Non-pigmented ciliary epithelial cell (primary cell): ENCODE measurements at regions not wholly inside any gene's neighbourhood (a gene's known extent, or its start where the extent isn't known, plus 50 kb on each side); places are given as distances from the start of the nearest gene placed in this dataset.
A peak's percentile ranks its signal among the peaks of the same experiment; 100 is the strongest.

Source experiments
- DNase-seq: peaks from one replicate; pipeline ENCODE4 v3.0.0-alpha.2; 2010; ENCODE audit warnings: low read depth

DNA sequence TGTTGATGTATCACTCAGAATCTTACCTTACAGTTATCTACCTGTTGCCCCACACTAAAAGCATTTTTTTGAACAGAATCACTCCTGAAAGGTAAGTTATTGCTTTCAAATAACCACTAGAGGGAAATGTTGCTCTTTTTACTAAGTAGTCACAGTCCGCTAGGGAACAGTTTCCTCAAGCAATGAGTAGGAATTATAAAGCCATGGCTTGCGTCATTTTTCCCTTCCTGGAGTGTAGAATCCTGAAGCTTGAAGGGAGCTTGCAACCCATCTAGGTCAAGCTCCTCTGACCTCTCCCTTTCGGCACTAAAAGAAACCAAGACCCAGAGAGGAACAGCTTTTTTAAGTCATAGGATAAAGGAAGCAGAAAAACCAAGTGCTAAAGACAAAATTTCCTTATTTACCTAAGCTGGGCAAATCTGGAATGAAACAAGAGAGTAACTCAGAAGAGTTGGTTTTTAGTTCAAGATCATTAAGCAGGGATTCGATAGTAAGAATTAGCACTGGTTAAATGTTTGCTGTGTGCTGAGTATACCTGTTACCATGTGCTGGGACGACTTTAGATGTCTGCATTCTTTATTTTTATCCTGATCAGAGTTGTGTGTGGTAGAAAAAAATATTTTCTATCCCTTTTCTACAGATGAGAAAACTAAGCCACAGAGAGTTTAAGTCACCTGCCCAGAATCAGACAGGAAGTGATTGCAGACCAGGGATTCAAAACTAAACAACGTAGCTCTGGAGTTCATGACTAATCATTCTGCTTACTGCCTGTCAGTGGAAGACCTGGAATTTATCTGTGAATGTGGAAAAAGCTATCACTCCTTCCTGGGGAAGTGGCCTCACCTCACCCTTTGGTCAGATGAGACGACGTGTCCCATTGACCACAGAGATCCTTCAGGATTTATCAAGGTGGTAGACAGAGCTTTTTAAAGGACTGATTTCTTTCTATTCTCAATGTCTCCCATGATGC is 631.5 kb downstream of the RAB28 start:
- peak; percentile 31 for DNase-seq

DNA sequence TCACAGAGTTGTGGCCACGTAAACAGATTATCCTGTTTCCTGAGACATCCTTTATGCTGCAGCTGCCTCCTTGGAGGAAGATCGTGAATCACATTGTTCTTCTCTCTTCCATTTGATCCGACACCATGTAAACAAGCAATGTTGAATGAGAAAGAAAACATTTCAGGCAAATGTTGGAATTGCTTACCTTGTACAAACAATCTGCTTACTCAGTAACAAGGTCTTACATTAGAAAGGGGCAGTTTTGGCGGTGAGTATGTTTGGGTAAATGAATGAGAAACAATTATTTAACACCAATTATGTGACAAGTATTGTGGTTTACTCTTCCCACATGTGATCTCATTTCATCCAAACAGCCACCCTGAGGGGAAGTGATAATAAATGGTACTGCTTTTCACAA is 637.8 kb downstream of the RAB28 start:
- DNase-seq: no peak

DNA sequence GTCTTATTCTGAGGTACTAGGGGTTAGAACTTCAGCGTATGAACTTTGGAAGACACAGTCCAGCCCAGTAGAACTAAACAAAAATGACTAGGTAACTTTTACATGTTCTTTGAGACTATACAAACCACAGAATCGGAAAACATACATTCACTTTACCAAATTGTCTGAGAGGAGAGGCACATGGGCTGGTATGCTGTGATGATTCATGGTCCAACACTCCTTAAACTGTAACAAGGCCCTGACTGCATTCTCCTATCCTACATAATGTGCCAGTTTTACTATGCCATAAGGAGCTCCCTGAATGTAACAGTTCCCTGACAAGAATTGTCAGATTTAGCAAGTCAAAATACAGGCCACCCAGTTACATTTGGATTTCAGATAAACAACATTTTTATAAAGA is 640.0 kb downstream of the RAB28 start:
- no peak for DNase-seq

DNA sequence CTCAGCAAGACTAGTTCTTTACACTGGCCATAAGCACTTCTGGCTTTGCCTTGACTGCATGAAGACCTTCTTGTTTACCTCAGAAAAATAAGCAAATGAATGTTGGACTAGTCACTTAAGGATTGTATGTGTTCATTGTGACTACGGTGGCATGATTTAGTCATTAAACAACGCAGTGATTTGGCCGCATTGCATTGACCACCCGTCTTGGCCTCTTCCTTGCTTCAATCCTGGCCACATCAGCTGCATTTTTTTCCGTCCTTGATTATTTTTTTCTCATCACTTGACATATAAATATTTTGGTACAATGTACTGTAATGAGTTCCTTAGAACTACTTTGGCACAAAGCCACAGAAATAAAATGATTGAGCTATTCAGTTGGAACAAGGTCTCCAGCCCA is 656.2 kb downstream of the RAB28 start:
- DNase-seq: no peak

DNA sequence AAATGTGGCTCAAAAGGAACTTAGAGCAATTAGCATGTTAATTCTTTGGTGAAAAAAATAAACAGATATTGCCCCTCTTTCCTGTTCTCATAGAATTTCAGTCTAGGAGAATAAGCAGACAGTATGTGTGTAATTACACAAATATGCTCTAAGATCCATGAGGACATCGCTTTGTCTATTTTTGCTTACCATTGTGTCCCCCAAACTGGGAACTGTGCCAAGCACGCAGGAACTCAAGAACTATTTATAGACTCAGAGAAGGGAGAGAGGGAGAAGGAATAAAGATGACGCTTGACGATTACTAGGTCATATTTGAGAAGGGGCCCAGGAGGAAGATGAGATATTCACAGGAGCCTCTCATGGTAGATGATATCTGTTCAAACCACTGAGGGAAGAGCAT is 692.6 kb downstream of the RAB28 start:
- peak; percentile 14 for DNase-seq

DNA sequence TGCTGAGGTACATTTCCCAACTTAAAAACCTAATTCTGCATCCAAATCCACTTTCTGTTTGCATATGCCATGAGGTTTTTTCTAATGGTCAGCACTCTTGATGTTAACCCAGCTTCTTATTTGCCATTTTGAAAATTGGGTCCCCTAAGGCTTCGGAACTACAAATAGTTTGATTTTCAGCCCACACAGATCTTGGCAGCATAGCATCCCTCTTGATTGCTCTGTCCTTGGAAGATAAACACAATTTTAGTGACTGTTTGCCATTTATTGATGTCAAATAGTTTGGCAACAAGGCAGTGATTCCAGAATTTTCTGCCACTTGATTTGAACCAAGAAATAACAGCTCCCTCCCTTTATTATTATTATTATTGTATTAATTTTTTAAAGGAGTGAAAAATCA is 696.9 kb downstream of the RAB28 start:
- DNase-seq: no peak

DNA sequence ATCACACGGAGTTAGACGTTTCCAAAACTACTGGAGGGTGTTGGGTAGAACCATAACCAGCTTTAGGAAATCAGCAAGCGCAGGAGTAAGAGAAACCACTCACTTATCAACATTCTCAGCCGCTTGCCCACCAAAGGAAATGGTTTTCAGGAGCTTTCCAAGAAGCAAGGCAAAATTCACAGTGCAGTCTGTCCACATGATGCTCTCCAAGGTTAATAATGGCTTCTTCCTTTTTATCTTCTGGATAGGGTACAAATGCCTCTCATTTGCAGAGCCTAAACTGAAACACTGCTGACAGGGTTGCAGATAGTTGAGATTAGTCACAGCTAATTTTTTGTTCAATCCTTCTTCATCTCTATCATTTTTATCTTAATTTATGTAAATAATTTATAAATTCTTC is 705.4 kb downstream of the RAB28 start:
- no peak for DNase-seq

DNA sequence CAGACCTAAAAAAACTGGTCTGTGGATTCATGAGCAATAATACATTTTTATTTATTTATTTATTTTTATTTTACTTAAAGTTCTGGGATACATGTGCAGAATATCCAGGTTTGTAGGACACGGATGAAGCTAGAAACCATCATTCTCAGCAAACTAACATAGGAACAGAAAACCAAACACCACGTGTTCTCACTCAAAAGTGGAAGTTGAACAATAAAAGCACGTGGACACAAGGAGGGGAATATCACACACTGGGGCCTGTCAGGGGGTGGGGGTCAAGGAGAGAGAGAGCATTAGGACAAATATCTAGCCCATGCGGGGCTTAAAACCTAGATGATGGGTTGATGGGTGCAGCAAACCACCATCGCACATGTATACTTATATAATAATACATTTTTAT is 705.9 kb downstream of the RAB28 start:
- DNase-seq: no peak

DNA sequence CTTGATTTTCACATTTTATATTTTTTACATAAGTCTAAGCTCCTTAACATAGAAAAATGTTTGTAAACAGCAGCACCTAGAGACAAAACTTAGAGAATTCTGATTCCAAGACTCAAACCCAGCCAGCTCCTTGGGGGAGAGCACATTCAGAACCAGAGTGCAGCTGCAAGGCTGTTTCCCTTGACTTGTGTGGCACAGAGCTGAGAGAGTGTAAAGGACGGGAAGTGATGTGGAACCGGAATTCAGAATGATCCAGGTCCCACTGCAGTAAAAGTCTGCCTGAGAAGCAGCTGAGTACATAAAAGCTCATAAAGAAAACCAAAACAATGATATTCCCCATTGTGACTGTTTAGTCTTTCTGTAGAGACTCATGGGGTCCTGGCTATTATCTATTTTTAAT is 713.8 kb downstream of the RAB28 start:
- no peak for DNase-seq

DNA sequence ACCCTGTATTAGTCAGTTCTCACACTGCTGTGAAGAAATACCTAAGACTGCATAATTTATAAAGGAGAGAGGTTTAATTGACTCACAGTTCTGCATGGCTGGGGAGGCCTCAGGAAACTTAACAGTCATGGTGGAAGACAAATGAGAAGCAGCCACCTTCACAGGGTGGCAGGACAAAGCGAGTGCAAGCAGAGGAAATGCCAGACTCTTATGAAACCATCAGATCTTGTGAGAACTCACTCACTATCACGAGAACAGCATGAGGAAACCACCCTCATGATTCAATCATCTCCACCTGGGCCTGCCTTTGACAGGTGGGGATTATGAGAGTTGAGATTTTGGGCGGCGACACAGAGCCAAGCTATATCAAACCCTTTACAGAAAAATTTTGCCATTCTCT is 722.4 kb downstream of the RAB28 start:
- DNase-seq: no peak

DNA sequence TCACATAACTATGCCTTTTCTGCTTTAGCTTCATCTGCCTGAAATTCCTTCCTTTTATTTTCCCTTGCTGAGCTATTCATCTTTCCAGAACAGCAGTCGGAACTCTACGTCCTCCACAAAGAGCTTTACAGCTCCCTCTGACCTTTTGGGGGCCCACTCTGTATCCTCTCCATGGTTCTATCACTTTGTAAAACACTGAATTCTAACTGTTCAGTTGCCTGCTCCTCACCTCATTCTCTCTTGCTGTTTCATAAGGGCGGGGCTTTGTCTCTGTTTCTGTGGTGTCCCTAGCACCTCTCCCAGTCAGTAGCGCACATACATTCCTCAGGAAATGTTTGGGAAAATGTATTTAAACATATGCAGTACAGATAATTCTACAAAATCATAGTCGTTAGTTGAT is 737.0 kb downstream of the RAB28 start:
- DNase-seq: no peak

DNA sequence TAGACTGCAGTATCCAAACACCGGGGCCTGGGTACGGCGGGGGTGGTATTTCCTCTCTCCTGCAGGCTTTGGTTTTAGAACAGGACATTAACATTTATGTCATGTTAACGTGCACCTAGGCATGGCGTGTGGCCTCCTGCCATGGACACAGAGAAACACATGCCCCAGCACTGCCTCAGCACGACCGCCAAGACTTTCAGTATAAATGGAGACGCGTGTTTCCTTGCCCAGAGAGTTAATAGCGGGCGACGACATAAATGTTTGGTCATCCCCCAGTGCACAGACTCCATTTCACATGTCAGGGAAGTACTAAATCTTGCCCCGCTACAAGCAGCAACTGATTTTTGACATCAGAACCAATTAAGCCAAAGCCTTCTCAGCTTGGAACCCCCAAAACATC is 737.9 kb downstream of the RAB28 start:
- no peak for DNase-seq

DNA sequence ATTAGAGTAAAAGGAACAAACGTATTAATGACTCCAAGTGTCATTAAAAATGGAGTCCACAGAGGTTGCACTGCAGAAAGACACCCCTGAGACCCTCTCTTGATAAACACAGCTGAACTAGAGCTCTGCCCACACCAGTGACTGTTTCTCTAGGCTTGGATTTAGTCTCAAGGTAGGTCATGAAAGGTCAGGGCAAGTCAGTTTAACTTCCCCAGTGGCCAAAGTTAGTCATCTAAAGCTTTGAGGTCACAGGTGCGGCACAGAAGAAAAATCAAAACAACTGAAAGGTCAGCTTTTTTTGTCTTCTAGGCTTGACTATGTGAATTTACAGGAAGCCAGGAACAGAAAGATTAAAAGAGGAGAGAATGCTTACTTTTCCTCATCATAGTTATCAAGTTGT is 749.6 kb downstream of the RAB28 start:
- no peak for DNase-seq

DNA sequence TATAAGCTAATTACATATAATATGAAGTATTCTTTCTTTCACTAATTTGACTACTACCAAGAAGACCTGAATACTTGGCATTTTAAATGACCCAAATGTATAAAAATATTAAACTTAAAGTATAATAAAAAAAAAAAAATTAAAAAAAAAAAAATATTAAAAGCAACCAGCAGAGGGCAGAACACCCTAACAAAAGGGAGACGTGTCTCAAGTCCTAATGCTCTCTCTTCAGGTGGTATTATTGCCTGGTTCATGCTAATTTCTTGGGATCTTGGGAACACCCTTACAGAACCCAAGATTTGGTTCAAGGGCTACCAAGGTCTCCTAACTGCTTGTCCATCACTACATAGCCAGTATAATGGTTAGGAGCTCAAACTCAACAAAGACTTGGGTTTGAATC is 754.8 kb downstream of the RAB28 start:
- DNase-seq: no peak

DNA sequence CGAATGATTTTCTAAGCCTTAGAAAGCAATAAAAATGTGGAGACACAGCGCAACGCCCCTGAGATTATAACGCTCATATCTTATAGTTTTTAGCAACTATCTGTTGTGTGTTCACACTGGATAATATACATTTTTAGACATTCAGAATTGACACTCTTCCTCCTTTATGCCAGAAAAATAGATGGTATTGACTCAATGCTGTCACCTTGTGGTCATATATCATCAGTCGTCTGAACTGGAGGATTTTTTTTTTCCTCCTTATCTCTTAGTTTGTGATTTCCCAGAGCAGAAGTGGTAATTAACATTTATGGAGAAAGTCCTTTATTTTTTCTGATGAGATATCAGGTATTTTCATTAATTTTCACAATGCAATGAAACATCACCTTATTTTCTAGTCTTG is 759.6 kb downstream of the RAB28 start:
- DNase-seq: no peak

DNA sequence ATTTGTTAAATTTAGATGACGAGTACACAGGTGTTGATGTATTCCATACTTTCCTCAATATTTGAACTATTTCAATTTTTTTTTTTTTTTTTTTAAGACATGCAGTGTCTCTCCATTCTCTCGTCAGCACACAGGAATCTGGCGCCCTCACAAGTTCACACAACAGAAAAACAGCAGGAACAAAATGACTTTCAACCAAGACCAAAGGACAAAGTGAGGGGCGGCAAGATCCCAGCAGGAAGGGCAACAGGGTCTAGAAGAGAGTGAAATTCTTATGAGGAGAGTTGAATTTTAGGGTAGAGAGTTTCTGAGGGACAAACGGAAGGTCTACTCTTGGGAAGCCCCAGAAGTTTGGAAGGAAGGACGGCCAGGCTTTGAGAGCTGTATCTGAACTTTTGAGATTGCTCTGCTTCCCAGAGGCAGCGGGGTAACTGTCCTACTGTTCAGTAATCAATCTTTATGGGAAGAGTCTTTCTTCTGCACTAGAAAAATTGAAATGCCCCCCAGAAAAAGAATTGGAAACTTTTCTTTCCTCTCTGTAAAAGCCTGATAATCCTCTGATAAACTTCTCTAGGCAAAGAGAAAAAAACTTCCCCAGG is 760.2 kb downstream of the RAB28 start:
- DNase-seq: no peak

DNA sequence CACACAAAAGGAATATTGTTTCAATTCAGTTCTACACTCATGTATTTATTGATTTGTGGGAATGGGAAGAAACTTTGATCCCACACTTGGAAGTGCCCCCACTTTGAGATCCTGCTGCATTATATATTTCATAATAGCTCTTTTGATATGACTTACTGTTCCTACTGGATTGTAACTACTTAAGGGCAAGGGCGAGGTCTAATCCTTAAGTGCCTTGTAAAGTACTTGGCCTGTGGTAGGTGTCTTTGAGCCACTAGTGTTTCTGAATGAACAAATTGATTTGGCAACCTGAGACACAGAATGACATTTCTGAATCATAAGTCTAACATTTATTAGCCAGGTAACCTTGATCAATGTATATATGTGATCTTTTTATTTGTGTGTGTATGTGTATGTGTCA is 767.2 kb downstream of the RAB28 start:
- DNase-seq: no peak

DNA sequence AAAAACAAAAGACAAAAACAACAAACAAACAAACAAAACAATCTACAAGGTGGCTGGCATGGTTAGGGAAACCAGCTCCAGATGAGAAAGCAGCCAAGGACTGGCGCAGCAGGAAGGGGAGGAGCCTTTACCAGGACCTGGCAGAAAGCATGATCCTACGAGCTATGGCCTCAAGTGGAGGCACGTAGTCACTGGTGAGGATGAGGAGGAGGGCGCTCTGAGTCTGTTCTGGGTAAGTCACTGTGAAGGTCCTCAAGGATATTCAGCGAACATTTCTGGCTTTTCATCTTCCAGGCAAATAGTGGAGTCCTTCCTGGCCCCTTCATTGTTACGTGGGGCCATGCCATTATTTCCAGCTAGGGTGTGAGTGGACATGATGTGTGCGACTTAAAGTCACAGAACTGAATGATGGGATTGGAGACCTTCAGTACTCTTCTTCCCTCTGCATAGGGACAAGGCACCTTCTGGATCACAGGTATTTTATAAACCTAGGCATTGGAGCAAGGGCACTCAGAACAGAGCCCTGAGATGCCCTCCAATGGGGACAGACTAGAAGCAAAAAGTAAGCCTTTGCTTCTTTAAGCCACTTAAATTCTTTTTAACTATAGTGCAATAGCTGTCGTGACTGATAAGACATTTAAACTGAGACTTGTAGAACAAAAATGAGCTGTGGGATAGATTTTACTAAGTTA is 771.3 kb downstream of the RAB28 start:
- no peak for DNase-seq

DNA sequence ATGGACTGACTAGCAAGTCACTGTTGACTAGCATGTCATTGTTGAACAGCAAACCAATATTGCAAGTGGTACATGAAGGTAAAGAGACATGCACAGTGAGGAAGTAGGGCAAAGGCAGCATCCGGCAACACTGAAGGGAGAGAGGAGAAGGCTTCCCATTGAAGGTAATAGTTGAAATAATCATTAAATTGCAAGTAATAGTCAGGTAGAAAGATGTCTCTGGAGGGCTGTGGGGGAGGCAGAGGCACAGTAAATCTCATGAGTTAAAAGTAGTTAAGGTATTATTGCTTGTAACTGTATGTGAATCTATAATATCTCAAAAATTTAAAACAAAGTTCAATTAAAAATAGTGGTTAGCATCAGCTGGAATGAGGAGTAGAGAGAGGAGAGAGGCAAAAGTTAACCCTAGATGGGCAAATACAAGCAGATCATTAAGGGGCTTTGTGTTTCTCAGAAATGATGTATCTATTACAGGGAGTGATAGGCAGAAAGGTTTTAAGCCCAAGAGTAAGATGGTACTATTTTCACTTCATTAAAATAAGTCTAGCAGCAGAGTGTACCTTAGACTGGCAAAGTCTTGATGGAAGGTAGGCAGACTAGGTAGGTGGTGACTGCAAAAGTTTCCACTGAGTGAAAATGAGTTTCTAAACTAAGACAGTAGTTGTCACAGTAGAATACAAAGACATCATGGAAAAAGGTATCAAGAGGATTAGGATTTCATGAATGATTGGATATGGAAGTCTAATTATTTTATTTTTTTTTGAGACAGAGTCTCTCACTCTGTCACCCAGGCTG is 776.6 kb downstream of the RAB28 start:
- DNase-seq: no peak

DNA sequence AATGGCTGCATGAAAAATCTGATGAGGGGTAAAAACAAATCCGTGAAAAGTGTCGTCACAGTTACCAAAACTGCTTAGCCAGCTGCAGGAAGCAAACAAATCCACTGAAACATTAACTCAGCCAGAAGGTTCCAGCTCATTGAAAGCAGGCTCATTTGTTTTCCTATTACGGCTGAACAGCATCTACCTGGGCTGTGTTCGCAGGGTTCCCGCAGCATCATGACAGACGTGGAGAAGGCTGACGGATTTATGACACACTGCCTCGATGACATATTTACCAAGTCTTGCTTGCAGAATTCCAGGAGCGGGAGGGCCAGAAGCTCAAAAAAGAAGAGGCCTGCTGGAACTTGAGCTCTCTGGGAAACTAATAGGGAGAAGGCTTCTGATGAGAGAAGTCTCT is 781.1 kb downstream of the RAB28 start:
- DNase-seq: no peak

DNA sequence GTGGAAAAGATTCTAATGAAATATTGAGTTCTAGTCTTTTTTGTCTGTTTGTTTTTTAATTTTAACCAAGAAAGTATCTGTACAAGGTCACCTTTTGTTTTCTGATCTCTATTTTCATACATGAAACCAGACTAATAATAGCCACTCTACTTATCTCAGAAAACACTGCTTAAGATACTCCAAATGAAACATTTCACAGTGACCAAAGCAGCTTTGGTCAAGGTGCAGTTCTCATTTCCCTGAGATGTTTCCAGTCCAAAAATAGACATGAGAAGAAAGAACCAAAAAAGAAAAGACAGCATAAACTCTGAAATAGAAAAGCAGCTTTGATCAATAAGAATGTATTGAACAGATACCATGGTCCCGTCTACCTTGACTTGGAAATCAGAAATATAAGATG is 782.8 kb downstream of the RAB28 start:
- no peak for DNase-seq

DNA sequence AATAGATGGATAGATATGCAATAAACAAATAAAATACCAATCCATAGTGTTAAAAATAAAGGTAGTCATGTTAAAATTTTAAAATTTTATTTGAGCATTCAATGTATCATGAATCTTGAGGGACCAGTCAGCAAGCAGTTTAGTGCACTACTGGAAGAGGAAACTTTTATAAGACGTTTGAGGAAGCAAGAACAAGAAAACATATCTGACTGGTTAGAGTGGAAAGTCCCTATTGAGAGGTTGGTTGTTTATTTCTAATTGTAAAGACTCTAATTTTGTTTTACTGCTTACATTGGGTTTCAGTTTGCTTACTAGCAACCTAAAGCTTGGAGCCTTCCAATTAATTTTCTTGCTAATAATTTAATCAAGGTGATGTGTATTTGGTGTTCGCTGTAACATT is 786.2 kb downstream of the RAB28 start:
- no peak for DNase-seq
